ENCODE measurements at regions not wholly inside any gene's neighbourhood (a gene's known extent, or its start where the extent isn't known, plus 50 kb on each side); places are given as distances from the start of the nearest gene placed in this dataset.

DNA sequence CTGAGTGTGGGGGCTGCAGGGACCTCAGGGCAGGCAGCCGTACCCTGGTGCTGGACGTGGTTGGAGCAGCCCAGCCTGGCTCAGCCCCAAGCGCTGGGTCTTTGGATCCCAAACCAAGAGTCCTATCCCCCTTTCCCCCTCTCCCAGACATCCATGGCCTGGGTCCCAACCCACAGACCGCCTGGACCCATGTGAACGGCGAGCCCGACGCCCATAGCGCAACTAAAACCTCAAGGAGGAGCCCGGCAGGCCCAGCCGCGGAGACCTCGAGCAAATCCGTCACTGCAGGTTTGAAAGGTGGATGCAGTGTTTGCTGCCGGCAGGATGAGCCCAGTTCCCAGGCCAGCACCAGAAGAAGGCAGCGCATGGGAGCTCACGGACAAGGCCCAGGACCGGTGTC, 337.0 kb downstream of the BRD1 start (continued):
- TF ChIP-seq, protein P1, sequence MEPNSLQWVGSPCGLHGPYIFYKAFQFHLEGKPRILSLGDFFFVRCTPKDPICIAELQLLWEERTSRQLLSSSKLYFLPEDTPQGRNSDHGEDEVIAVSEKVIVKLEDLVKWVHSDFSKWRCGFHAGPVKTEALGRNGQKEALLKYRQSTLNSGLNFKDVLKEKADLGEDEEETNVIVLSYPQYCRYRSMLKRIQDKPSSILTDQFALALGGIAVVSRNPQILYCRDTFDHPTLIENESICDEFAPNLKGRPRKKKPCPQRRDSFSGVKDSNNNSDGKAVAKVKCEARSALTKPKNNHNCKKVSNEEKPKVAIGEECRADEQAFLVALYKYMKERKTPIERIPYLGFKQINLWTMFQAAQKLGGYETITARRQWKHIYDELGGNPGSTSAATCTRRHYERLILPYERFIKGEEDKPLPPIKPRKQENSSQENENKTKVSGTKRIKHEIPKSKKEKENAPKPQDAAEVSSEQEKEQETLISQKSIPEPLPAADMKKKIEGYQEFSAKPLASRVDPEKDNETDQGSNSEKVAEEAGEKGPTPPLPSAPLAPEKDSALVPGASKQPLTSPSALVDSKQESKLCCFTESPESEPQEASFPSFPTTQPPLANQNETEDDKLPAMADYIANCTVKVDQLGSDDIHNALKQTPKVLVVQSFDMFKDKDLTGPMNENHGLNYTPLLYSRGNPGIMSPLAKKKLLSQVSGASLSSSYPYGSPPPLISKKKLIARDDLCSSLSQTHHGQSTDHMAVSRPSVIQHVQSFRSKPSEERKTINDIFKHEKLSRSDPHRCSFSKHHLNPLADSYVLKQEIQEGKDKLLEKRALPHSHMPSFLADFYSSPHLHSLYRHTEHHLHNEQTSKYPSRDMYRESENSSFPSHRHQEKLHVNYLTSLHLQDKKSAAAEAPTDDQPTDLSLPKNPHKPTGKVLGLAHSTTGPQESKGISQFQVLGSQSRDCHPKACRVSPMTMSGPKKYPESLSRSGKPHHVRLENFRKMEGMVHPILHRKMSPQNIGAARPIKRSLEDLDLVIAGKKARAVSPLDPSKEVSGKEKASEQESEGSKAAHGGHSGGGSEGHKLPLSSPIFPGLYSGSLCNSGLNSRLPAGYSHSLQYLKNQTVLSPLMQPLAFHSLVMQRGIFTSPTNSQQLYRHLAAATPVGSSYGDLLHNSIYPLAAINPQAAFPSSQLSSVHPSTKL (CRISPR knock-in tag; IDR thresholded peaks at IDR 0.05), result no peak
- TF ChIP-seq SRSF9 (IDR thresholded peaks at IDR 0.05; ENCODE audit: borderline replicate concordance, insufficient read depth, low read depth, low read length, poor library complexity, severe bottlenecking), result no peak

DNA sequence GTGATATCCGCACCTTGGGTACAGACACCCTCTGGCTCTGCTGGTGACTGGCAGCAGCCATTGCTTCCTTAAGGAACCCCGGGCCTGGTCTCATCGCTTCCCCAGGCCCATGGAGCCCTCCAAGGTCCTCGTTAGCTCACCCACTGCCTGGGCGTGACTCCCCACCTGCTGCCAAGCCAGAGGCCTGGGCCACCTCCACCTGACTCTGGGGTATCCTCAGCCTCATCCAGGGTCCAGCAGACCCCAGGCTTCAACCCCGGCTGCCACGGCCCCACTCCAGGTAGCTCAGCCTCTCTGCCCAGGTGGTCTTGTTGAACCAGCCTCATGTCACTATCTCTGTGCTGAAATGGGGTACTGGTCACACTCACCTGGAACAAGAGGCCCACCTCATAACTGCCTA, 337.9 kb downstream of the BRD1 start:
- BruUV-seq (replicated peaks), result no TSS peak
- Histone ChIP-seq H3K4me3 (replicated peaks in 1 of 3; ENCODE audit: insufficient read depth in 1 of 3, low read depth in 2 of 3, low read length in 3 of 3) (no peak overlapping the region), H3K4me1 (ENCODE audit: insufficient read depth, low read length) (no peaks in the 10 kb centered on the region), H3K9ac (ENCODE audit: insufficient read depth, low read depth, low read length) (no peak overlapping the region), H3K27me3 (ENCODE audit: control insufficient read depth in 1 of 2, insufficient read depth in 2 of 2, low read length in 2 of 2) (peaks cover 5 to 48% of the 10 kb centered on the region in 2 experiments; a peak in 4 of 5 replicates), H3K9me3 (ENCODE audit: low read length) (no peaks in the 10 kb centered on the region), H2AFZ (ENCODE audit: low read length) (no peak overlapping the region), H3K79me2 (ENCODE audit: insufficient read depth, low read length) (no peaks in the 10 kb centered on the region), H4K20me1 (ENCODE audit: insufficient read depth, low read length) (no peaks in the 10 kb centered on the region), H3K27ac (ENCODE audit: extremely low read length, insufficient read depth, low read length) (no peak overlapping the region), H3K4me2 (ENCODE audit: low read depth, low read length) (no peak overlapping the region), H3K36me3 (replicated peaks in 1 of 2; ENCODE audit: control insufficient read depth in 1 of 2, insufficient read depth in 2 of 2, low read length in 2 of 2) (no peaks in the 10 kb centered on the region)
- FAIRE-seq (no peak), DNase-seq (ENCODE audit: low spot score) (no peak), ATAC-seq (no peak)
- CTCF ChIA-PET (ENCODE audit: low intra/inter-chr PET ratio, low total read pairs), result no interaction called here
- in situ Hi-C loops (cut with HindIII; ENCODE audit: extremely low pct_ligation_motif_present, low pct_unique_long_range_greater_than_20kb), result no loop called here
- intact Hi-C loops (cut with micrococcal nuclease; ENCODE audit: unreplicated experiment), result no loop called here
- POLR2A ChIA-PET, result no interaction called here
- no CpG with 5 or more reads among the region's 7 CpGs for WGBS (ENCODE audit: low lambda C conversion rate)
- TF ChIP-seq, protein P2, sequence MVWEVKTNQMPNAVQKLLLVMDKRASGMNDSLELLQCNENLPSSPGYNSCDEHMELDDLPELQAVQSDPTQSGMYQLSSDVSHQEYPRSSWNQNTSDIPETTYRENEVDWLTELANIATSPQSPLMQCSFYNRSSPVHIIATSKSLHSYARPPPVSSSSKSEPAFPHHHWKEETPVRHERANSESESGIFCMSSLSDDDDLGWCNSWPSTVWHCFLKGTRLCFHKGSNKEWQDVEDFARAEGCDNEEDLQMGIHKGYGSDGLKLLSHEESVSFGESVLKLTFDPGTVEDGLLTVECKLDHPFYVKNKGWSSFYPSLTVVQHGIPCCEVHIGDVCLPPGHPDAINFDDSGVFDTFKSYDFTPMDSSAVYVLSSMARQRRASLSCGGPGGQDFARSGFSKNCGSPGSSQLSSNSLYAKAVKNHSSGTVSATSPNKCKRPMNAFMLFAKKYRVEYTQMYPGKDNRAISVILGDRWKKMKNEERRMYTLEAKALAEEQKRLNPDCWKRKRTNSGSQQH (CRISPR knock-in tag; IDR thresholded peaks at IDR 0.05; ENCODE audit: low read depth), result no peak
- TF ChIP-seq JUND (CRISPR knock-in tag; IDR thresholded peaks at IDR 0.05) (no peak), BHLHE40 (IDR thresholded peaks at IDR 0.05; ENCODE audit: low read length) (no peak), ELF1 (CRISPR knock-in tag; IDR thresholded peaks at IDR 0.05) (no peak), EEA1 (CRISPR knock-in tag; IDR thresholded peaks at IDR 0.05; ENCODE audit: borderline replicate concordance) (no peak), ZNF121 (CRISPR knock-in tag; IDR thresholded peaks at IDR 0.05) (no peak), NFKB2 (CRISPR knock-in tag; IDR thresholded peaks at IDR 0.05; ENCODE audit: borderline replicate concordance) (no peak)
- TF ChIP-seq, protein P3, sequence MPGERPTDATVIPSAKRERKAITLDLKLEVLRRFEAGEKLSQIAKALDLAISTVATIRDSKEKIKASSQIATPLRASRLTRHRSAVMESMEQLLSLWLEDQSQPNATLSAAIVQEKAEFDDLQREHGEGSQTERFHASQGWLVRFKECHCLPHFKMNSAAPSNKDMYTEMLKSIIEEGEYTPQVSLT (CRISPR knock-in tag; IDR thresholded peaks at IDR 0.05; ENCODE audit: borderline replicate concordance, low read depth), result no peak
- TF ChIP-seq, protein P4, sequence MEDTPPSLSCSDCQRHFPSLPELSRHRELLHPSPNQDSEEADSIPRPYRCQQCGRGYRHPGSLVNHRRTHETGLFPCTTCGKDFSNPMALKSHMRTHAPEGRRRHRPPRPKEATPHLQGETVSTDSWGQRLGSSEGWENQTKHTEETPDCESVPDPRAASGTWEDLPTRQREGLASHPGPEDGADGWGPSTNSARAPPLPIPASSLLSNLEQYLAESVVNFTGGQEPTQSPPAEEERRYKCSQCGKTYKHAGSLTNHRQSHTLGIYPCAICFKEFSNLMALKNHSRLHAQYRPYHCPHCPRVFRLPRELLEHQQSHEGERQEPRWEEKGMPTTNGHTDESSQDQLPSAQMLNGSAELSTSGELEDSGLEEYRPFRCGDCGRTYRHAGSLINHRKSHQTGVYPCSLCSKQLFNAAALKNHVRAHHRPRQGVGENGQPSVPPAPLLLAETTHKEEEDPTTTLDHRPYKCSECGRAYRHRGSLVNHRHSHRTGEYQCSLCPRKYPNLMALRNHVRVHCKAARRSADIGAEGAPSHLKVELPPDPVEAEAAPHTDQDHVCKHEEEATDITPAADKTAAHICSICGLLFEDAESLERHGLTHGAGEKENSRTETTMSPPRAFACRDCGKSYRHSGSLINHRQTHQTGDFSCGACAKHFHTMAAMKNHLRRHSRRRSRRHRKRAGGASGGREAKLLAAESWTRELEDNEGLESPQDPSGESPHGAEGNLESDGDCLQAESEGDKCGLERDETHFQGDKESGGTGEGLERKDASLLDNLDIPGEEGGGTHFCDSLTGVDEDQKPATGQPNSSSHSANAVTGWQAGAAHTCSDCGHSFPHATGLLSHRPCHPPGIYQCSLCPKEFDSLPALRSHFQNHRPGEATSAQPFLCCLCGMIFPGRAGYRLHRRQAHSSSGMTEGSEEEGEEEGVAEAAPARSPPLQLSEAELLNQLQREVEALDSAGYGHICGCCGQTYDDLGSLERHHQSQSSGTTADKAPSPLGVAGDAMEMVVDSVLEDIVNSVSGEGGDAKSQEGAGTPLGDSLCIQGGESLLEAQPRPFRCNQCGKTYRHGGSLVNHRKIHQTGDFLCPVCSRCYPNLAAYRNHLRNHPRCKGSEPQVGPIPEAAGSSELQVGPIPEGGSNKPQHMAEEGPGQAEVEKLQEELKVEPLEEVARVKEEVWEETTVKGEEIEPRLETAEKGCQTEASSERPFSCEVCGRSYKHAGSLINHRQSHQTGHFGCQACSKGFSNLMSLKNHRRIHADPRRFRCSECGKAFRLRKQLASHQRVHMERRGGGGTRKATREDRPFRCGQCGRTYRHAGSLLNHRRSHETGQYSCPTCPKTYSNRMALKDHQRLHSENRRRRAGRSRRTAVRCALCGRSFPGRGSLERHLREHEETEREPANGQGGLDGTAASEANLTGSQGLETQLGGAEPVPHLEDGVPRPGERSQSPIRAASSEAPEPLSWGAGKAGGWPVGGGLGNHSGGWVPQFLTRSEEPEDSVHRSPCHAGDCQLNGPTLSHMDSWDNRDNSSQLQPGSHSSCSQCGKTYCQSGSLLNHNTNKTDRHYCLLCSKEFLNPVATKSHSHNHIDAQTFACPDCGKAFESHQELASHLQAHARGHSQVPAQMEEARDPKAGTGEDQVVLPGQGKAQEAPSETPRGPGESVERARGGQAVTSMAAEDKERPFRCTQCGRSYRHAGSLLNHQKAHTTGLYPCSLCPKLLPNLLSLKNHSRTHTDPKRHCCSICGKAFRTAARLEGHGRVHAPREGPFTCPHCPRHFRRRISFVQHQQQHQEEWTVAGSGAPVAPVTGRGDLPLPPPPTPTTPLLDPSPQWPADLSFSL (CRISPR knock-in tag; IDR thresholded peaks at IDR 0.05), result no peak

Data from HepG2 (cell line).